Immature natural killer cell (primary cell): ENCODE measurements at regions not wholly inside any gene's neighbourhood (a gene's known extent, or its start where the extent isn't known, plus 50 kb on each side); places are given as distances from the start of the nearest gene placed in this dataset.
"Not testable (repeated sequence)": the region's sequence is repeated elsewhere in the genome, so short reads cannot be mapped to it uniquely, and the experiment has no call there.

Experiments
- DNase-seq, 3 donors: peaks; one replicate each; pipeline ENCODE4 v3.0.0; 2022; ENCODE audit warnings: mixed read lengths in 1 of 3
- H3K27ac Mint-ChIP-seq, 6 donors: one replicate each; pipeline ENCODE4 v1.8.0; 2020; ENCODE audit warnings: mixed read lengths in 6 of 6, mild to moderate bottlenecking in 5 of 6, inconsistent platforms in 4 of 6, moderate library complexity in 3 of 6
- H3K27me3 Mint-ChIP-seq, 3 donors: one replicate each; pipeline ENCODE4 v1.8.0; 2020 to 2021; ENCODE audit warnings: low read depth in 3 of 3, mild to moderate bottlenecking in 3 of 3, mixed read lengths in 3 of 3, moderate library complexity in 3 of 3, inconsistent platforms in 1 of 3
- H3K36me3 Mint-ChIP-seq, 3 donors: one replicate each; pipeline ENCODE4 v1.8.0; 2020; ENCODE audit warnings: mixed read lengths in 3 of 3, inconsistent platforms in 2 of 3, mild to moderate bottlenecking in 2 of 3
- H3K4me1 Mint-ChIP-seq, 2 donors: one replicate each; pipeline ENCODE4 v1.8.0; 2020; ENCODE audit warnings: inconsistent platforms in 2 of 2, mild to moderate bottlenecking in 2 of 2, mixed read lengths in 2 of 2, moderate library complexity in 1 of 2
- H3K4me3 Mint-ChIP-seq, 5 donors: one replicate each; pipeline ENCODE4 v1.8.0; 2020; ENCODE audit warnings: mild to moderate bottlenecking in 5 of 5, mixed read lengths in 5 of 5, inconsistent platforms in 3 of 5, moderate library complexity in 3 of 5
- H3K9me3 Mint-ChIP-seq, 6 donors: one replicate each; pipeline ENCODE4 v1.8.0; 2020; ENCODE audit warnings: mild to moderate bottlenecking in 6 of 6, mixed read lengths in 6 of 6, inconsistent platforms in 4 of 6, moderate library complexity in 3 of 6

DNA sequence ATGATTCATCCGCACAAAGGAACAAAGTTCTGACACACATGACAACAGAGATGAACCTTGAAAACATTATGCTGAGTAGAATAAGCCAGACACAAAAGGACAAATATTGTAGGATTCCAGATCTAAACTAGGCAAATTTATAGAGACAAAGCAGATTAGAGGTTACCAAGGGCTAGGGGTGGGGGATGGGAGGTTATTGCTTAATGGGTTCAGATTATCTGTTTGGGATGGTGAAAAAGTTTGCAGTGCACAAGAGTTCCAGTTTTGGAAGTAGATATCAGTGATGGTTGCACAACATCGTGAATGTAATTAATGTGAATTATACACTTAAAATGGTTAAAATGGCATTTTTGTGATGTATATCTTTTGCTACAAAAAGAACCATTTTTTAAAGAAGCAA, 82.0 kb upstream of the RET start:
- not testable (repeated sequence) for H3K9me3 Mint-ChIP-seq, H3K27ac Mint-ChIP-seq

DNA sequence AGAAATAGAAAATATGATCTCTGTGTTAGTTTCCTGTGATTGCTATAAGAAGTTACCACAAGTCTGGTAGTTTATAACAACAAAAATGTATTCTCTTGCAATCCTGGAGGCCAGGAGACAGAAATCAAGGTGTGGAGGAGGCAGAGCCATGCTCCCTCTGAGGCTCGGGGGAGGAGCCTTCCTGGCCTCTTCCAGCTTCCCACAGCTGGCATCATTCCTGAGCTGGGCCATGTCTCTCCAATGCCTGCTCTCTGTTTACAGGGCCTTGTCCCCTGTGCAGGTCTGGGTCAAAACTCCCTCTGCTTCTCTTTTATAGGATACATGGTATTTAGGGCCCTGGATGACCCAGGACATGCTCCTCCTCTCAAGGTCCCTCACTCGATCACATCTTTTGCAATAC, 81.3 kb upstream of the RET start:
- H3K9me3 Mint-ChIP-seq: no peaks in the 10 kb centered on the region
- H3K27me3 Mint-ChIP-seq: no peaks in the 10 kb centered on the region

More for the DNA sequence above, 82.0 kb upstream of the RET start:
- not testable (repeated sequence) for H3K4me1 Mint-ChIP-seq, DNase-seq, H3K36me3 Mint-ChIP-seq, H3K27me3 Mint-ChIP-seq, H3K4me3 Mint-ChIP-seq

DNA sequence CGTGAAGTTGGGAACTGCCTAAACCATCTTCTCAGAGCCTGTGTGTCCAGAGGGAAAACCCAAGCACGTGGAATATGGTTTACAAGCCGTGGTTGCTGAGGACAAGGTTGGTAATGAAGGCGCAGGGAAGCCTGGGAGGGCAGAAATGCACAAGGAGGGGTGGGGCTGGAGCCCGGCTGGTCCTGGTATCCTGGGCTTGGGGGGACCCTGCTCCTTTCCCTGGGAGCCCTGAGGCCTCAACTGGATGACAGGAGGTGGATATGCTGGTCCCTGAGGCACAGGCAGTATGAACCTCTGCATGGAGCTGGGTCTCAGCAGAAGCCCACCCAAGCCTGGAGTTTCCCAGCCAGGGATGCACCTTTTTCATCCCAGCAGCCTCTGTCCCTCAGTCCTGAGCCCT, 80.3 kb upstream of the RET start:
- DNase-seq: no peak
- Mint-ChIP-seq H3K27ac (no peak overlapping the region), H3K4me3 (no peak overlapping the region), H3K27me3 (no peaks in the 10 kb centered on the region), H3K4me1 (no peaks in the 10 kb centered on the region), H3K9me3 (no peaks in the 10 kb centered on the region), H3K36me3 (no peaks in the 10 kb centered on the region)

More for the DNA sequence above, 81.3 kb upstream of the RET start:
- Mint-ChIP-seq H3K36me3 (no peaks in the 10 kb centered on the region), H3K4me1 (no peaks in the 10 kb centered on the region), H3K27ac (no peak overlapping the region), H3K4me3 (no peak overlapping the region)
- no peak for DNase-seq

DNA sequence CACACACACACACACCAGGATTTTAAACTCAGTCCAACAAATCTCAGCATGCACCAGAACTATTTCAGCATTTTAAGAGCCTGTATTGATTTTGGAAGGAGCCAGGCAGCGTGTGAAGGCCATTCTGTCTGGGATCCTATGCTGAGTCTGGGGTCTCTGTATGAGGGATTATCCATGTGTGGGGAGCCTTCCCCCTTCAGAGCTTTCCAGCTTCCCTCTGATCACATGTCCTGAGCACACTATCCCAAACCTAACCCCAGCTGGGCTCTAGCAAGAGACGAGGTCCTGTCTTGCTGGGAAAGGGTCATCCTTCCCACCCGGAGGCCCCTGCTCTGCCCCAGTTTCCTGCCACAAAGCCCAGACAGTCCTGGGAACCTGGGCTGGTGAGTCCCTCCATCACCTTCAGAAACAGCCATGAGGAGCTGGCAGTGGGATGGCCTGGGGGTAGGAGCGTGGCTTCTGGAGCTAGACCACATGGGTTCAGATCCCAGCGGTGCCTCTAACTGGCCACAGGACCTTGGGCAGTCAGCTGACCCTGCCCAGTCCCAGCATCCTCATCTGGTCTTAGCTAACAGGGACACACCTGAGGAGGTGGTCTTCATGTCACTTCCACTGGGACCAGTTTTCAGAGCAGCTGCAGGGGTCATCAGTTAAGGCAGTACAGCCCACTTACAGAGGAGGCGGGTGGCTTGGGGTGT, 79.6 kb upstream of the RET start:
- no peak for DNase-seq
- Mint-ChIP-seq H3K27ac (no peak overlapping the region), H3K27me3 (no peaks in the 10 kb centered on the region), H3K36me3 (no peaks in the 10 kb centered on the region), H3K4me3 (no peak overlapping the region), H3K9me3 (no peaks in the 10 kb centered on the region), H3K4me1 (no peaks in the 10 kb centered on the region)

DNA sequence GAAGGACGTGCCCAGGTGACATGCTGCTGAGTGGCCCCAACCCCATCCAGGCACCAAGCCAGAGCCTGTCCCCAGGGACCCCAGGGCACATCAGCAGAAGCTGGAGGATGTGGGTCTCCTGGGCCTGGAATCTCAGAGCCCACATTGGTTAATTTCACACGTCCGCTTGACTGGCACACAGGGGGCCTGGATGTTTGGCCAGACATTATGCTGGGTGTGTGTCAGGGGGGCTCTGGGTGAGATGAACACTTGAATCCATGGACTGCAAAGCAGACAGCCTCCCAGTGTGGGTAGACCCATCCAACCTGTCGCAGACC, 79.1 kb upstream of the RET start:
- Mint-ChIP-seq H3K36me3 (no peaks in the 10 kb centered on the region), H3K4me1 (no peaks in the 10 kb centered on the region), H3K9me3 (no peaks in the 10 kb centered on the region), H3K27me3 (no peaks in the 10 kb centered on the region), H3K4me3 (no peak overlapping the region), H3K27ac (no peak overlapping the region)
- no peak for DNase-seq

DNA sequence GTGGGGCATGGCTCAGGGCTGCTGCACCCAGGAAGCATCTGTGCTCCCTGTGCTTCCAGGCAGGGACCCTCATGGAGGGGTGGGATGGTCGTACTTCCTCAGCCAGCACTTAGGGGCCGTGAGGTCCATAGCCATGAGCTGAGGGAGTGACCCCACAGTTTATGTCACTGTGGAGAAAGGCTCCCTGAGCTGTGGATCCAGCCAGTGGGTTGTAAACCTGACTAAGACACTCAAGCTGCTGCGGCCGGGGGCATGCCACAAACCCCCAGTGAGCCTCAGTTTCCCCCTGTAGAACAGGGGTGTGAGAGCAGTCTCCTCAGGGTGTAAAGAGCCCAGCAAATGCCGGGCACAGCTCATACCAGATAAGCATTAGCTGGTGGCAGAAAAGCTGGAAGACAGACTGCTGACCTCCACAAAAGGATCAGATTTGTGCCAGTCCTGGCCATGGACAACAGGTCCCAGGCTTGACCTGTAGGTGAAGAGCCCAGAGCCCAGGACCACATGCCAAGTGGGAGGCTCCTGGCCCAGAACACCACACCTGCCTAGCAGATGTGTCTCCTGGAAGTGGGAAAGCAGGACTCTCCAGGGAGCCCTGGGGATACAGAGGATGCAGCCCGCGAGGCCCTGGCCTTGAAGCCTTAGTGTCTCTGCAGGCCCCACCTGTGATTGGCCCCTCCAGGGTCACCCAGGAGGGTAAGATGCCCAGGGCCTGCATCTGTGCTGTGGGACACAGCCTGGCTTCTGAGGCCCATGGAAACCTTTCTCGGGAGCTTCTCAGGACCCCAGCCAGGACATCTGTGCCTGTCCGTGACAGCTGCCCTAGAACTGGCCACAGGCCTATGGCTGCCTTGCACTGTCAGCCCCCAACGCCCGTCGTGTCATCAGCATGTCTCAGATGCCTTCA, 78.1 kb upstream of the RET start:
- H3K27ac Mint-ChIP-seq: no peak overlapping the region
- H3K4me1 Mint-ChIP-seq: no peaks in the 10 kb centered on the region
- no peaks in the 10 kb centered on the region for H3K9me3 Mint-ChIP-seq
- DNase-seq: no peak
- H3K27me3 Mint-ChIP-seq: no peaks in the 10 kb centered on the region
- H3K4me3 Mint-ChIP-seq: no peak overlapping the region
- no peaks in the 10 kb centered on the region for H3K36me3 Mint-ChIP-seq

DNA sequence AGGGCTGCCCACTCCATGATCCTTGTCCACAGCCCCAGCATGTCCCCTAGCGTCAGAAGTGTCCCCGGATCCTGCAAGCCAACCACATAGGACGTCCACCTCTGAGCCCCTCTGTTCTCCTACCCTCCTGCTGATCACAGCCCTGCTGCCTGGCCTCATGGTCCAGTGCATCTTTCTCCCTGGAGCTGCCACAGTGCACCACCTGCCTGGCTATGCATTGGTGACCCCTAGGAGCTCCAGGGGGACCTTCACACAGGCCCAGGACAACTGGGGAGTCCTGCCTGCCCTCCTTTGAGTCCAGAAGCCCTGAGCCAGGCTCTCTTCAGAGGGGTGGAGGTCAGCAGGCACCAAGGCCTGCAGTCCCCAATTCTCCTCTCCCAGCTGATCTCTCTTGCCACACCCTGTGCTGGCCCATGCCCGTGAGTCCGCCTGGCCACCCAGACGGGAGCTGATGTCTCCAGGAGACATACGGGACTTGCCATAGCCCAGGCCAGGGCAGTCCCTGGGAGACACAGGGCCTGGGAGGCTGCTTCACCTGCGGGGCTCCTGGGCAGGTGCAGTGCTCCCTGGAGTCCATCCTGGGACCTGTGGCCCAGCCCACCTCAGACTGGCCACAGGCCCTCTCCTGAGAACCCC, 77.4 kb upstream of the RET start:
- H3K4me3 Mint-ChIP-seq: no peak overlapping the region
- H3K36me3 Mint-ChIP-seq: no peaks in the 10 kb centered on the region
- H3K27me3 Mint-ChIP-seq: peaks cover 0 to 2% (median 0%) of the 10 kb centered on the region in 3 donors
- no peaks in the 10 kb centered on the region for H3K9me3 Mint-ChIP-seq
- H3K27ac Mint-ChIP-seq: no peak overlapping the region
- no peaks in the 10 kb centered on the region for H3K4me1 Mint-ChIP-seq
- no peak for DNase-seq

DNA sequence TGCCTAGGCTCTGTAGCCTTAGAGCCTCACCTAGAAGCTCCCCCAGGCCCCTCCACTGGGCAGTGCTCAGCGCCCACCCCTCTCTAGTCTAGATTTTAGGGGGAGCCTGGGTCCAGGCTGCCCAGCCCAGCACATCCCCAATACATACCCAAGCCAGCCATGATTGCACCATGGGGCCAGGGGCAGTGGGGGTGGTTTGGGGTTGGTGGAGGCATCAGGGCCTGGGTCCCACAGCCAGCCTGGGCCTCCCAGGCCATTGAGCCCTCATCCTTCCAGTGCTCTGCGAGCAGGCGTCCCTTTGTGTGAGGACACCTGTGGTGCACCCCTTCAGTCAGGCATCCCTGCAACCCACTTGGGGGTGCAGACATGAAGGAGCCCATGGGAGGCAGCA, 76.9 kb upstream of the RET start:
- H3K36me3 Mint-ChIP-seq: no peaks in the 10 kb centered on the region
- no peaks in the 10 kb centered on the region for H3K4me1 Mint-ChIP-seq
- H3K27me3 Mint-ChIP-seq: peaks cover 0 to 2% (median 0%) of the 10 kb centered on the region in 3 donors
- H3K9me3 Mint-ChIP-seq: no peaks in the 10 kb centered on the region
- DNase-seq: no peak
- no peak overlapping the region for H3K27ac Mint-ChIP-seq
- no peak overlapping the region for H3K4me3 Mint-ChIP-seq

DNA sequence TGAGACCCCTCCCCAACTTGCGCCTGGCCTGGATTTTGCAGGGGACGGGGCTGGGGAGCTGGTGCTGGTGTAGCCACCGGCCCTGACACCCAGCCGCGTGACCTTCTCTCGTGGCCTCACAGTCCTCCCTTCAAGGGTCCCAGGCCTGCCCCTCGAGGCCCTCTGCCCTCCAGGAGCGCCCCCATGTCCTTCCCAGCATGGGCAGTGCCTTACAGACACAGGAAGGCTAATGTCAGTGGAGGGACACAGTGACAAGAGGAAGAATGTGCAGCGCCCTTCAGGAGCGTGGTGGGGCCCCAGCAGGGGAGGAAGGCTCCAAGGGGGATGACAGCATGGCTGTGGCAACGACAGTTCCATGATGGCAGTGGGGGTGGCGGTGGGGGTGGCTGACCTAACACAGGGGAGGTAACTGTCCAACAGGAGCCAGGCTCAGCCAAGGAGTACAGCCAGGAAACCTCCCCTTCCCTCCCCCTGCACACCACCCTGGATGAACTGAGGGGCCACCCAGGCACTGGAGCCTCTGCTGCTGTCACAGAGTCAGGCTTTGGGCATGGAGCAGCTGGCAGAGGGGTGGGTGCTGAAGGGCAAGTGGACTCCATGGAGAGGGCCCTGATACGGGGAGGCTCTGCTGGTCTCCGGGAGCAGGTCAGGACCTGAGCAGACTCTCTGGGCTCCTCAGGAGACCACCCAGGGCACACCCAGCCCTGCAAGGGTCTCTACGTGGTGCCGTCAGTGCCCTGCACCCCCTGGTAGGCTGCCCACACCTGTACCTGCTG, 76.0 kb upstream of the RET start:
- Mint-ChIP-seq H3K27me3 (peaks cover 0 to 2% (median 0%) of the 10 kb centered on the region in 3 donors), H3K27ac (no peak overlapping the region), H3K4me1 (no peaks in the 10 kb centered on the region), H3K36me3 (no peaks in the 10 kb centered on the region), H3K4me3 (no peak overlapping the region), H3K9me3 (no peaks in the 10 kb centered on the region)
- DNase-seq: no peak

DNA sequence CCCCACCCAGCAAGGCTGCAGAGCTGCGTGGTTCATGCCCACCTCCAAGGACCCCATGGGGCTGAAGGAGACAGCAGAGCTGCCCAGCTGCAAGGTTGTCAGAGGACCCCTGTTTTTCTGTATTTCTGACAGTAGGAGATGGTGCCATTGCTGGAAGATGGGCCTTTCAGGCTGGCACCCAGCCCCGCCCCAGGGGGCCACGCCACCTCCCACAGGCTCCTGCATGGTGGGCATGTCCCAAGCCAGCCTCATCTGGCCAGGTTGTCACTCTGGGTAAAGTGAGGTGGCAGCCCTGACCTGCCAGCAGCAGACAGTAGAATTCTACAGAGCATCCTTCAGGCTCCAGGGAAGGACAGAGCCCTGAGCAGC, 75.5 kb upstream of the RET start:
- no peak overlapping the region for H3K27ac Mint-ChIP-seq
- H3K9me3 Mint-ChIP-seq: no peaks in the 10 kb centered on the region
- no peaks in the 10 kb centered on the region for H3K36me3 Mint-ChIP-seq
- H3K4me3 Mint-ChIP-seq: no peak overlapping the region
- DNase-seq: no peak
- H3K4me1 Mint-ChIP-seq: no peaks in the 10 kb centered on the region
- peaks cover 0 to 2% (median 0%) of the 10 kb centered on the region in 3 donors for H3K27me3 Mint-ChIP-seq

DNA sequence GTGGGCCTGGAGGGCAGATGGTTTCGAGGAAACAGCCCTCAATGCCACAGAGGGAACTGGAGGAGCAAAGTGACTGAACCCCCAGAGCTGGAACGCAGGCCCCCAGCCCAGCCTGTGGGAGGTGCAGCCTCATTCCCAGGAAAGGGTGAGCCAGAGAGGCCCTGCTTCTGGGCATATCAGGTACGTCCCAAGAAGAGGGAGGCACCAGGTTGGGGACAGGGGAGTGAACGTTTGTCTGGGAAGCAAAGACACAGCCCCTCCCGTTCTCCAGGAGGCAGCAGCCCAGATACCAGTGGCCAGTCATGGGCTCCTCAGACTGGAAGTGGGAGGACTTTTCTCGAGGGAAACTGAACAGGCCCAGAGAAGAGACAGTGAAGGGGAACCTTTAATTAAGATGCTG, 74.3 kb upstream of the RET start:
- Mint-ChIP-seq H3K9me3 (no peaks in the 10 kb centered on the region), H3K4me3 (no peak overlapping the region), H3K27ac (no peak overlapping the region), H3K27me3 (peaks cover 0 to 2% (median 0%) of the 10 kb centered on the region in 3 donors), H3K36me3 (no peaks in the 10 kb centered on the region), H3K4me1 (no peaks in the 10 kb centered on the region)
- DNase-seq: no peak

DNA sequence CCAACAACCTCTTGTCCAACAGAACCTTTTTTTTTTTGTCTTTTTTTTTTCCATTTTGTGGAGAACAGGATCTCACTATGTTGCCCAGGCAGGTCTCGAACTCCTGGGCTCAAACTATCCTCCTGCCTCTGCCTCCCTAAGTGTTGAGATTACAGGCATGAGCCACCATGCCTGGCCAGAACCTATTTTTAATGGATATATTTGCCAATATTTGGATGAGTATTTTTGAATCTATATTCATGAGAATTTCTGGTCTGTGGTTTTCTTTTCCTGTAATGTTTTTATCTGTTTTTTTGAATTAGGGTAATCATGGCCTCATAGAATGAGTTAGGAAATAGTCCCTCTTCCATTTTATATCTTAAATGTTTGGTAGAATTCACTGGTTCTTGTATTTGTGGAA, 70.4 kb upstream of the RET start:
- H3K27ac Mint-ChIP-seq: no peak overlapping the region
- no peak overlapping the region for H3K4me3 Mint-ChIP-seq
- peaks cover 0 to 2% (median 0%) of the 10 kb centered on the region in 3 donors for H3K27me3 Mint-ChIP-seq
- no peaks in the 10 kb centered on the region for H3K36me3 Mint-ChIP-seq
- no peak for DNase-seq
- peaks cover 0 to 2% (median 0%) of the 10 kb centered on the region in 6 donors for H3K9me3 Mint-ChIP-seq
- H3K4me1 Mint-ChIP-seq: no peaks in the 10 kb centered on the region

DNA sequence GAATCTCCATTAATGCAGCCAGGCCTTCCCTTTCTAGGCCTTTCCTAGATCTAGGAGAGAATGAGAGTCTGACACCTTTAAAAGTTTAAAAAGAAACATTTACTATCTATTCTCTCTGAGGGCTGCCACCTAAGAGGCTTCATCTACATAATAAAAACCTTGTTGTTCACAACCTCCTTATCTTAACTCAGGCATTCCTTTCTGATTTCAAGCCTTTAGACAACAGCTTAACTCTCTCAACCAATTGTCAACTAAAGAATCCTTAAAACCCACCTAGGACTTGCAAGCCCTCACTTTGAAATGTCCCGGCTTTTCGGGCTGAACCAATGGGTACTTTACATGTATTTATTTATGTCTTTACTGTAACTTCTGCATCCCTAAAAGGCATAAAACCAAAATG, 64.3 kb upstream of the RET start:
- peaks cover 0 to 2% (median 0%) of the 10 kb centered on the region in 6 donors for H3K9me3 Mint-ChIP-seq
- no peak overlapping the region for H3K4me3 Mint-ChIP-seq
- no peaks in the 10 kb centered on the region for H3K4me1 Mint-ChIP-seq
- no peak overlapping the region for H3K27ac Mint-ChIP-seq
- peaks cover 2 to 4% (median 3%) of the 10 kb centered on the region in 3 donors for H3K27me3 Mint-ChIP-seq
- no peak for DNase-seq
- no peaks in the 10 kb centered on the region for H3K36me3 Mint-ChIP-seq

DNA sequence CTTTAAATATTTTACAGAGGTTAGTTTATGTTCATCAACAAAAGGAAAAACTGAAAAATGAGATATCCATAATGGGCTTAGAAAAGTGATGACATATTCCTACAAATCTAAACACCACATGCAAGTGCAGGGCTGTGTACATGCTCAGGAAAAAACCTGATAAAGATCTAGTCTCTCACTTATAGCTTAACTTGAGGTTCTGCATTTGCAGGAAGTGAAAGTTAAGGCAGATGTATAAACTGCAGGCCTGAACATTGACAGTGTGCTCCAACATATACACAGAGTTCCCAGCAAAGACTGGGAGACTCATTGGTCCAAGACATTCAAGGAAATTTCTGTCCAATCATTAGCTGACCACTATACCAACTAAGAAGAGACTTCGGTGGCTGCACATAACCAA, 63.8 kb upstream of the RET start:
- H3K9me3 Mint-ChIP-seq: peaks cover 0 to 2% (median 0%) of the 10 kb centered on the region in 6 donors
- H3K36me3 Mint-ChIP-seq: no peaks in the 10 kb centered on the region
- no peak overlapping the region for H3K27ac Mint-ChIP-seq
- H3K4me3 Mint-ChIP-seq: no peak overlapping the region
- H3K27me3 Mint-ChIP-seq: peaks cover 2 to 4% (median 3%) of the 10 kb centered on the region in 3 donors
- DNase-seq: no peak
- H3K4me1 Mint-ChIP-seq: no peaks in the 10 kb centered on the region
